CD14-positive monocyte (primary cell): ENCODE measurements at regions not wholly inside any gene's neighbourhood (a gene's known extent, or its start where the extent isn't known, plus 50 kb on each side); places are given as distances from the start of the nearest gene placed in this dataset.

Experiments used
- DNase-seq, 3 donors: peaks; one replicate each; pipeline ENCODE4 v3.0.0-alpha.2; 2011 to 2022
- H2AFZ ChIP-seq: 2 replicates; pipeline ENCODE4 v1.6.0; 2012; ENCODE audit warnings: mild to moderate bottlenecking, low read depth, low read length, inconsistent platforms; ENCODE audit not compliant: insufficient read depth, poor library complexity, severe bottlenecking
- H3K27ac ChIP-seq, 2 donors: 1 replicate in 1 of 2; 2 replicates in 1 of 2; pipeline ENCODE4 v1.5.1; 2012 to 2013; ENCODE audit warnings: low read length in 2 of 2, control low read depth in 1 of 2, inconsistent platforms in 1 of 2, low read depth in 1 of 2, mild to moderate bottlenecking in 1 of 2
- H3K27me3 ChIP-seq, 2 donors: one replicate each; pipeline versions ENCODE4 v1.6.0 to v1.6.1; 2011 to 2013; ENCODE audit warnings: low read length in 2 of 2; ENCODE audit not compliant: control insufficient read depth in 2 of 2, insufficient read depth in 2 of 2
- H3K36me3 ChIP-seq, 2 donors: replicated peaks in 1 of 2; 1 replicate in 1 of 2; 2 replicates in 1 of 2; pipeline versions ENCODE4 v1.5.1 to v1.6.1; 2012 to 2013; ENCODE audit warnings: low read length in 2 of 2, control low read depth in 1 of 2, inconsistent platforms in 1 of 2, mild to moderate bottlenecking in 1 of 2; ENCODE audit not compliant: insufficient read depth in 2 of 2, control insufficient read depth in 1 of 2
- H3K4me1 ChIP-seq, 2 donors: 1 replicate in 1 of 2; 2 replicates in 1 of 2; pipeline versions ENCODE4 v1.5.1 to v1.6.1; 2012 to 2013; ENCODE audit warnings: low read length in 2 of 2, control low read depth in 1 of 2, inconsistent platforms in 1 of 2, mild to moderate bottlenecking in 1 of 2, moderate library complexity in 1 of 2; ENCODE audit not compliant: insufficient read depth in 2 of 2, control insufficient read depth in 1 of 2
- H3K4me2 ChIP-seq: replicated peaks from 2 replicates; pipeline ENCODE3; 2012; ENCODE audit warnings: low read length, moderate library complexity, mild to moderate bottlenecking; ENCODE audit not compliant: poor library complexity, severe bottlenecking; ENCODE audit errors: extremely low read depth
- H3K4me3 ChIP-seq, 3 experiments: fragments of 200-600 bp in 1 of 3; sonication (generic) in 1 of 3; replicated peaks in 1 of 3; 1 replicate in 2 of 3; 2 replicates in 1 of 3; pipeline ENCODE4 v1.5.1; 2011 to 2013; ENCODE audit warnings: low read length in 3 of 3, mild to moderate bottlenecking in 3 of 3, control low read depth in 2 of 3, low read depth in 2 of 3, inconsistent platforms in 1 of 3, moderate library complexity in 1 of 3
- H3K79me2 ChIP-seq: 2 replicates; pipeline ENCODE4 v1.6.0; 2012; ENCODE audit warnings: mild to moderate bottlenecking, control low read depth, inconsistent platforms, low read length, moderate library complexity; ENCODE audit not compliant: insufficient read depth
- H3K9ac ChIP-seq: 2 replicates; pipeline ENCODE4 v1.6.0; 2017; ENCODE audit warnings: low read length, mild to moderate bottlenecking; ENCODE audit not compliant: insufficient read depth, poor library complexity, severe bottlenecking
- H3K9me3 ChIP-seq, 2 donors: replicated peaks in 1 of 2; 1 replicate in 1 of 2; 2 replicates in 1 of 2; pipeline versions ENCODE4 v1.5.1 to v1.6.1; 2012 to 2013; ENCODE audit warnings: low read length in 2 of 2, control low read depth in 1 of 2; ENCODE audit not compliant: control insufficient read depth in 1 of 2, insufficient read depth in 1 of 2
- H4K20me1 ChIP-seq: 2 replicates; pipeline ENCODE4 v1.6.0; 2012; ENCODE audit warnings: mild to moderate bottlenecking, low read length, control low read depth, moderate library complexity; ENCODE audit not compliant: insufficient read depth
- H3K27ac Mint-ChIP-seq, 7 donors: one replicate each; pipeline ENCODE4 v1.8.0; 2020; ENCODE audit warnings: mild to moderate bottlenecking in 7 of 7, mixed read lengths in 7 of 7, moderate library complexity in 6 of 7, inconsistent platforms in 2 of 7
- H3K27me3 Mint-ChIP-seq, 3 donors: one replicate each; pipeline ENCODE4 v1.8.0; 2021 to 2022; ENCODE audit warnings: low read depth in 3 of 3, mild to moderate bottlenecking in 3 of 3, mixed read lengths in 3 of 3, moderate library complexity in 3 of 3, inconsistent platforms in 1 of 3
- H3K36me3 Mint-ChIP-seq, 2 donors: one replicate each; pipeline ENCODE4 v1.8.0; 2020; ENCODE audit warnings: mixed read lengths in 2 of 2, inconsistent platforms in 1 of 2, mild to moderate bottlenecking in 1 of 2
- H3K4me1 Mint-ChIP-seq: one replicate; pipeline ENCODE4 v1.8.0; 2020; ENCODE audit warnings: mild to moderate bottlenecking, mixed read lengths
- H3K4me3 Mint-ChIP-seq, 2 donors: one replicate each; pipeline ENCODE4 v1.8.0; 2020; ENCODE audit warnings: mild to moderate bottlenecking in 2 of 2, mixed read lengths in 2 of 2, moderate library complexity in 1 of 2
- H3K9me3 Mint-ChIP-seq, 7 donors: one replicate each; pipeline ENCODE4 v1.8.0; 2020 to 2022; ENCODE audit warnings: mixed read lengths in 7 of 7, mild to moderate bottlenecking in 6 of 7, moderate library complexity in 6 of 7, inconsistent platforms in 2 of 7
- CTCF ChIP-seq: fragments of 200-600 bp; IDR thresholded peaks from one replicate; pipeline ENCODE4 v1.8.0; 2022; ENCODE audit warnings: antibody characterized with exemption, mild to moderate bottlenecking
- WGBS: methylation state at CpG from one replicate; pipeline ENCODE4 v1.1.5; 2013; ENCODE audit warnings: missing lambda C conversion rate; ENCODE audit not compliant: insufficient coverage; 5-methylcytosine and 5-hydroxymethylcytosine counted together
- intact Hi-C, 2 donors: fragments of 100-400 bp; cut with micrococcal nuclease; formaldehyde crosslinking; loops; one replicate each; pipeline versions ENCODE4 v1.15.0 to v1.15.1; 2023

DNA sequence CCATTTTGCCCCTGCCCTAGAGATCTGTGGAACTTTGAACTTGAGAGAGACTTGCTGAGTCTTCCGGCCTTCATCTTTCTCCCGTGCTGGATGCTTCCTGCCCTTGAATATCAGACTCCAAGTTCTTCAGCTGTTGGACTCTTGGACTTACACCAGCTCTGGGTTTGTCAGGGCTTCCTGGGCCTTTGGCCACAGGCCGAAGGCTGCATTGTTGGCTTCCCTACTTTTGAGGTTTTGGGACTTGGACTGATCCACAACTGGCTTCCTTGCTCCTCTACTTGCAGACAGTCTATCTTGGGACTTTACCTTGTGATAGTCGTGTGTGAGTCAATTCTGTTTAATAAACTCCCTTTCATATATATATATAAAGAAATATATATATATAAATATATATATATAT is 1071.0 kb downstream of the ADGRL3 start:
- H2AFZ ChIP-seq, result no peak overlapping the region
- no peak for DNase-seq
- no peaks in the 10 kb centered on the region for H3K27me3 Mint-ChIP-seq
- peaks cover 0 to 10% of the 10 kb centered on the region in 2 donors for H3K9me3 ChIP-seq
- H3K27me3 ChIP-seq, result no peaks in the 10 kb centered on the region
- no peaks in the 10 kb centered on the region for H3K4me1 ChIP-seq
- no peak overlapping the region for H3K27ac ChIP-seq
- H3K79me2 ChIP-seq, result no peaks in the 10 kb centered on the region
- no peaks in the 10 kb centered on the region for H4K20me1 ChIP-seq
- H3K4me2 ChIP-seq, result no peak overlapping the region
- no peak overlapping the region for H3K9ac ChIP-seq
- H3K4me3 ChIP-seq, result no peak overlapping the region
- no peaks in the 10 kb centered on the region for H3K36me3 Mint-ChIP-seq
- no peak overlapping the region for H3K27ac Mint-ChIP-seq
- WGBS, result 90% methylated on average over 2 of the region's 4 CpGs
- H3K36me3 ChIP-seq, result no peaks in the 10 kb centered on the region
- no peaks in the 10 kb centered on the region for H3K4me1 Mint-ChIP-seq
- TF ChIP-seq CTCF, result no peak
- H3K4me3 Mint-ChIP-seq, result no peak overlapping the region
- peaks cover 0 to 8% (median 3%) of the 10 kb centered on the region in 7 donors for H3K9me3 Mint-ChIP-seq
- intact Hi-C loops, result no loop called here

DNA sequence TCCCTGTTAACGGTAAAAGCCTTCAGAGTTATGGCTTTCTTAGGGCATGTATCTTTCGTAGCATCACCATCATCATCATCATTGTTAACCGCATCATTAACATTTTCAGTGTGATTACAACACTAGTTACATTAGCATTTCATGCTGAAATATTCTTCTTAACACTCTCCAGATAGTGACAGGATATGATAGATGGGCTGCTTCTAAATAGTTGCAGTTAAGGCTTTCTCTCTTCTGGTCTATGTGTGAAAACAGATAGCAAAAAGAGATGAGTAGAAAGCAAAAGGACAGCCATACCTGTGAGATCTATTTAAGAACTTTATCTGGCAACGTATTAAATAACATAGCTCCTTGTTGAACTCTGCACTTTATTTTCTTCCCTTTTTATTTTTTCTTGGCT is 1069.8 kb downstream of the ADGRL3 start:
- Histone ChIP-seq H3K9ac (no peak overlapping the region), H3K9me3 (peaks cover 0 to 10% of the 10 kb centered on the region in 2 donors), H3K4me2 (no peak overlapping the region), H3K79me2 (no peaks in the 10 kb centered on the region), H4K20me1 (no peaks in the 10 kb centered on the region), H3K27me3 (no peaks in the 10 kb centered on the region), H3K4me1 (no peaks in the 10 kb centered on the region), H2AFZ (no peak overlapping the region), H3K4me3 (no peak overlapping the region), H3K36me3 (no peaks in the 10 kb centered on the region), H3K27ac (no peak overlapping the region)
- 100% methylated on average over 2 of the region's 4 CpGs for WGBS
- Mint-ChIP-seq H3K36me3 (no peaks in the 10 kb centered on the region), H3K4me3 (no peak overlapping the region), H3K4me1 (no peaks in the 10 kb centered on the region), H3K9me3 (peaks cover 0 to 8% (median 3%) of the 10 kb centered on the region in 7 donors), H3K27ac (no peak overlapping the region), H3K27me3 (no peaks in the 10 kb centered on the region)
- no peak for TF ChIP-seq CTCF
- no peak for DNase-seq
- intact Hi-C loops, result no loop called here
